ENCODE measurements at regions not wholly inside any gene's neighbourhood (a gene's known extent, or its start where the extent isn't known, plus 50 kb on each side); places are given as distances from the start of the nearest gene placed in this dataset.
"Not testable (repeated sequence)": the region's sequence is repeated elsewhere in the genome, so short reads cannot be mapped to it uniquely, and the experiment has no call there.

DNA sequence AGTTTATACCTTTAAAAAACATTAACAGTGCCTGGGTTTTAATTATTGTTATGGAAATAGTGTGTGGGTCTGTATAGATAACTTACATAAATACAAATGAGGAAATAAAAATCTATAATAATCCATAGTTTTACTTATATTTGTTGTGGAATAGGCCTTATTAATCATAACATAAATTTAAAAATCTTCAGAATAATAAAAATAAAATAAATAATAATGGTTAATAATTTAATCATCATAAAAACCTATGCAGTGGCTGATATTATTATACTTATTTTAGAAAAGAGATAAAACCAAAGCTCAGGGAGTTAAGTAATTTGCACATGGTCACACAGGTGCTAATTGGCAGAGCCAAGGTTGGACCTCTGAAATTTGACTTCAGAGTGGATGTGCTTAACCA lies 785.3 kb upstream of the SEMA6A start:
- TF ChIP-seq CTCF (IDR thresholded peaks at IDR 0.05; ENCODE audit: control insufficient read depth, insufficient read depth, low read depth, low read length, missing control alignments), result no peak

DNA sequence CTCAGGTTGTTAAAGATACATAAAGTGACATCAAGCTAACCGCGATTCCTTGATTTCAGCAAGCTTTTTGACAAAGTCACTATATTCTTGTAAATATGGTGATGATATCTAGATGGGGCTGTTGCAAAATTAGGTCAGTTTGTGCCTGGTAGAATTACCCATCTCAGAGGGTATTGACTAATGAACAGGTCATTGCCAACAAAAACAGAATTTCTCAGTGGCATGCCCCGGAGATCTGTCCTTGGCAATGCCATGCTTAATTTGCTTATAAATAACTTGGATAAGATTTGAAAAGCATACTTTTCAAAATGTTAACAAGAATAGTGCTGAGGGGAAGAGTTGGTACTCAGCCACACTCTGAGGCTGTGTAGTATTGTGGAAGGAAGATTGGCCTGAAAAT lies 783.3 kb upstream of the SEMA6A start:
- H3K4me3 ChIP-seq (ENCODE audit: control insufficient read depth, low read depth, low read length), result no peak overlapping the region
- TF ChIP-seq CTCF (IDR thresholded peaks at IDR 0.05; ENCODE audit: control insufficient read depth, insufficient read depth, low read depth, low read length, missing control alignments), result no peak
- DNase-seq (ENCODE audit: low read depth), result no peak

More for the DNA sequence above, 785.3 kb upstream of the SEMA6A start:
- H3K4me3 ChIP-seq (ENCODE audit: control insufficient read depth, low read depth, low read length), result no peak overlapping the region
- no peak for DNase-seq (ENCODE audit: low read depth)

- DNase-seq (ENCODE audit: low read depth), result no peak
- no peak for TF ChIP-seq CTCF (IDR thresholded peaks at IDR 0.05; ENCODE audit: control insufficient read depth, insufficient read depth, low read depth, low read length, missing control alignments)
- no peak overlapping the region for H3K4me3 ChIP-seq (ENCODE audit: control insufficient read depth, low read depth, low read length)
These were observed 772.7 kb upstream of the SEMA6A start for GRCh38 chr5:117347280-117347679.

GRCh38 chr5:117343726-117344125 lies 769.1 kb upstream of the SEMA6A start:
- not testable (repeated sequence) for H3K4me3 ChIP-seq (ENCODE audit: control insufficient read depth, low read depth, low read length); DNase-seq (ENCODE audit: low read depth)

DNA sequence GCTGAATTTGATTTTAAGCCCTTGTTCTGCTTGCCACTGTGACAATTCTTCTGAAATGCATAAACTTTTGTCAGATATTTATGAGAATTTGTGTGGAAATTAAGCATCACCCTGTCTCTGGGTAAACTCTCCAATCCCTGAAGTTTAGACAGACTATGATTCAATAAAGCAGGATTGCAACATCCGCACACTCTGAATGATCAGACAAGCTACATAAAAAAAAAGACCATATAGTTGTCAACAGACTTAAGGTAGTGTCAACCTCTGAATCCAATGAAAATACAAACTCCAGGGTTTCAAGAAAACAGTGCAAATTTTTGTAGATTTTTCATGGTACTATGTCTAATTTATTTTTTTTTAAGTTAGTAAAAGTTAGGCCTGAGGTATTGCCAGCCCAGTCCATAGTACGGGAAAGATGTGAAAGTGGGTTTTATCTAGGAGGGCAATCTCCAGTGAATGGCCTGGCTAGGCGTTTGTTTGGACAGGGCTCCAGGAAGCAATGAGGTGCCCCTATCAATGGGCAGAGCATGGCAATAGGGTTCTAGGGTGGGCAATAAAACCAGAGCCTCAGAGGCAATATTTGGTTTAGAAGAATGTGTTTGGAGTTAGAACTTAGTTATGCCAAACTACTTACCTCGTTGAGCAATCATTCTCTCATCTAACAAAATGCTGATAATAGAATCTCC lies 762.6 kb upstream of the SEMA6A start:
- TF ChIP-seq CTCF (IDR thresholded peaks at IDR 0.05; ENCODE audit: control insufficient read depth, insufficient read depth, low read depth, low read length, missing control alignments), result no peak
- H3K4me3 ChIP-seq (ENCODE audit: control insufficient read depth, low read depth, low read length), result no peak overlapping the region
- DNase-seq (ENCODE audit: low read depth), result no peak

DNA sequence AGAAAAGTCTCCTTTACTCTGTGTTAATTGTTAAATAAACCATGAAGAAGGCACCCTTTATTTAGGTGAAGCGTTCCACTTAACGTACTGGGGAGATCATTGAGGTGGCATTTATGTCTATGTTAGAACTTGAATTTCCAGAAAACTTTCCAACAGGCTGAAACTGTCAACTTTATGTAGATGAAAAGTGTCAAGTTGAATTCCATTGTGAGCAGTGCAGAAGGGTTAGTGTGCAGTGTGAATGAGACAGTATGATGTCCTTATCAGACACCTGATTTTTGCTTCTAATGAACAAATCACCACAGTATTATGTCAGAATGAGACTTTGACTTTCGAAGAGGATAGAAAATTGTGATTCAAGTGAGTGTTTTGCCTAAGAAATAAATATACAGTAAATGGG lies 761.6 kb upstream of the SEMA6A start:
- no peak for DNase-seq (ENCODE audit: low read depth)

GRCh38 chr5:117333011-117333410 lies 758.4 kb upstream of the SEMA6A start:
- H3K4me3 ChIP-seq (ENCODE audit: control insufficient read depth, low read depth, low read length), result no peak overlapping the region
- no peak for DNase-seq (ENCODE audit: low read depth)

More for the DNA sequence above, 761.6 kb upstream of the SEMA6A start:
- no peak for TF ChIP-seq CTCF (IDR thresholded peaks at IDR 0.05; ENCODE audit: control insufficient read depth, insufficient read depth, low read depth, low read length, missing control alignments)
- no peak overlapping the region for H3K4me3 ChIP-seq (ENCODE audit: control insufficient read depth, low read depth, low read length)

More at GRCh38 chr5:117333011-117333410, 758.4 kb upstream of the SEMA6A start:
- TF ChIP-seq CTCF (IDR thresholded peaks at IDR 0.05; ENCODE audit: control insufficient read depth, insufficient read depth, low read depth, low read length, missing control alignments), result no peak
